ENCODE measurements at regions not wholly inside any gene's neighbourhood (a gene's known extent, or its start where the extent isn't known, plus 50 kb on each side); places are given as distances from the start of the nearest gene placed in this dataset.

DNA sequence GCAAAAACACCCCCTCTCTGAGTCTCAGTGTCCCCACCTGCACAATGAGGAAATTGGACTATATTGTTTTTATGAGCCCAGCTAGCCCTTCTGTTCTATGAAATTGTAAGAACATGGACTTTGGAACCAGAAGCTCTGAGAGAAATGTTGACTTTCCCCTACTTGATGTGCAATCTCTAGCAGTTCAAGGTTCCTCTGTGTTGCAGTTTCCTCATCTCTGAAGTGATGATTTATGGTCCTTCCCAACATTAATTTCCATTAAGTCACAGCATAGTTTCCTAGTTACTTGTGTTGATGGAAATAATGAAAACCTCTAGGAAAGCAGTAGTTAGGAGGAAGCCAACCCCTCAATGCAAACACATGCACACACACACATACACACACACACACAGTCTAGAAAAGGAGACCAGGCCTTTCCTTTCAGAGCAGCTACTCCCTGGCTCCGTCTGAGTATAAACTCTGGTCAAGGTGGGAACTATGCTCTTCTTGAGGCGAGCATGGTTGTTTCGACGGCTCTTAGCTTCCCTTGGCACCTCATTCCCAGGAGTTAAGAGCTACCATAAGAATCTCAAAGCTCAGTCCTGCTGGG lies 518.4 kb downstream of the SOX6 start (continued):
- TF ChIP-seq, protein P1, sequence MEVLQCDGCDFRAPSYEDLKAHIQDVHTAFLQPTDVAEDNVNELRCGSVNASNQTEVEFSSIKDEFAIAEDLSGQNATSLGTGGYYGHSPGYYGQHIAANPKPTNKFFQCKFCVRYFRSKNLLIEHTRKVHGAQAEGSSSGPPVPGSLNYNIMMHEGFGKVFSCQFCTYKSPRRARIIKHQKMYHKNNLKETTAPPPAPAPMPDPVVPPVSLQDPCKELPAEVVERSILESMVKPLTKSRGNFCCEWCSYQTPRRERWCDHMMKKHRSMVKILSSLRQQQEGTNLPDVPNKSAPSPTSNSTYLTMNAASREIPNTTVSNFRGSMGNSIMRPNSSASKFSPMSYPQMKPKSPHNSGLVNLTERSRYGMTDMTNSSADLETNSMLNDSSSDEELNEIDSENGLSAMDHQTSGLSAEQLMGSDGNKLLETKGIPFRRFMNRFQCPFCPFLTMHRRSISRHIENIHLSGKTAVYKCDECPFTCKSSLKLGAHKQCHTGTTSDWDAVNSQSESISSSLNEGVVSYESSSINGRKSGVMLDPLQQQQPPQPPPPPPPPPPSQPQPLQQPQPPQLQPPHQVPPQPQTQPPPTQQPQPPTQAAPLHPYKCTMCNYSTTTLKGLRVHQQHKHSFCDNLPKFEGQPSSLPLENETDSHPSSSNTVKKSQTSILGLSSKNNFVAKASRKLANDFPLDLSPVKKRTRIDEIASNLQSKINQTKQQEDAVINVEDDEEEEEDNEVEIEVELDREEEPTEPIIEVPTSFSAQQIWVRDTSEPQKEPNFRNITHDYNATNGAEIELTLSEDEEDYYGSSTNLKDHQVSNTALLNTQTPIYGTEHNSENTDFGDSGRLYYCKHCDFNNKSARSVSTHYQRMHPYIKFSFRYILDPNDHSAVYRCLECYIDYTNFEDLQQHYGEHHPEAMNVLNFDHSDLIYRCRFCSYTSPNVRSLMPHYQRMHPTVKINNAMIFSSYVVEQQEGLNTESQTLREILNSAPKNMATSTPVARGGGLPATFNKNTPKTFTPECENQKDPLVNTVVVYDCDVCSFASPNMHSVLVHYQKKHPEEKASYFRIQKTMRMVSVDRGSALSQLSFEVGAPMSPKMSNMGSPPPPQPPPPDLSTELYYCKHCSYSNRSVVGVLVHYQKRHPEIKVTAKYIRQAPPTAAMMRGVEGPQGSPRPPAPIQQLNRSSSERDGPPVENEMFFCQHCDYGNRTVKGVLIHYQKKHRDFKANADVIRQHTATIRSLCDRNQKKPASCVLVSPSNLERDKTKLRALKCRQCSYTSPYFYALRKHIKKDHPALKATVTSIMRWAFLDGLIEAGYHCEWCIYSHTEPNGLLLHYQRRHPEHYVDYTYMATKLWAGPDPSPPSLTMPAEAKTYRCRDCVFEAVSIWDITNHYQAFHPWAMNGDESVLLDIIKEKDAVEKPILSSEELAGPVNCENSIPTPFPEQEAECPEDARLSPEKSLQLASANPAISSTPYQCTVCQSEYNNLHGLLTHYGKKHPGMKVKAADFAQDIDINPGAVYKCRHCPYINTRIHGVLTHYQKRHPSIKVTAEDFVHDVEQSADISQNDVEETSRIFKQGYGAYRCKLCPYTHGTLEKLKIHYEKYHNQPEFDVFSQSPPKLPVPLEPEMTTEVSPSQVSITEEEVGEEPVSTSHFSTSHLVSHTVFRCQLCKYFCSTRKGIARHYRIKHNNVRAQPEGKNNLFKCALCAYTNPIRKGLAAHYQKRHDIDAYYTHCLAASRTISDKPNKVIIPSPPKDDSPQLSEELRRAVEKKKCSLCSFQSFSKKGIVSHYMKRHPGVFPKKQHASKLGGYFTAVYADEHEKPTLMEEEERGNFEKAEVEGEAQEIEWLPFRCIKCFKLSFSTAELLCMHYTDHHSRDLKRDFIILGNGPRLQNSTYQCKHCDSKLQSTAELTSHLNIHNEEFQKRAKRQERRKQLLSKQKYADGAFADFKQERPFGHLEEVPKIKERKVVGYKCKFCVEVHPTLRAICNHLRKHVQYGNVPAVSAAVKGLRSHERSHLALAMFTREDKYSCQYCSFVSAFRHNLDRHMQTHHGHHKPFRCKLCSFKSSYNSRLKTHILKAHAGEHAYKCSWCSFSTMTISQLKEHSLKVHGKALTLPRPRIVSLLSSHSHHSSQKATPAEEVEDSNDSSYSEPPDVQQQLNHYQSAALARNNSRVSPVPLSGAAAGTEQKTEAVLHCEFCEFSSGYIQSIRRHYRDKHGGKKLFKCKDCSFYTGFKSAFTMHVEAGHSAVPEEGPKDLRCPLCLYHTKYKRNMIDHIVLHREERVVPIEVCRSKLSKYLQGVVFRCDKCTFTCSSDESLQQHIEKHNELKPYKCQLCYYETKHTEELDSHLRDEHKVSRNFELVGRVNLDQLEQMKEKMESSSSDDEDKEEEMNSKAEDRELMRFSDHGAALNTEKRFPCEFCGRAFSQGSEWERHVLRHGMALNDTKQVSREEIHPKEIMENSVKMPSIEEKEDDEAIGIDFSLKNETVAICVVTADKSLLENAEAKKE (CRISPR knock-in tag; IDR thresholded peaks at IDR 0.05) = no peak
- TF ChIP-seq ZNF114 (CRISPR knock-in tag; IDR thresholded peaks at IDR 0.05) (no peak), JUNB (IDR thresholded peaks at IDR 0.05; ENCODE audit: unreplicated experiment) (no peak), STAT1 (IDR thresholded peaks at IDR 0.05; ENCODE audit: unreplicated experiment) (no peak), ZNF331 (CRISPR knock-in tag; IDR thresholded peaks at IDR 0.05; ENCODE audit: low read depth) (no peak), EZH2phosphoT487 (IDR thresholded peaks at IDR 0.05; ENCODE audit: unreplicated experiment) (no peak), NANOG (IDR thresholded peaks at IDR 0.05; ENCODE audit: borderline replicate concordance) (no peak), CREB1 (CRISPR knock-in tag; IDR thresholded peaks at IDR 0.05; ENCODE audit: low read depth) (no peak), POLR2AphosphoS5 (IDR thresholded peaks at IDR 0.05; ENCODE audit: low read depth) (no peak)
- TF ChIP-seq, protein P2, sequence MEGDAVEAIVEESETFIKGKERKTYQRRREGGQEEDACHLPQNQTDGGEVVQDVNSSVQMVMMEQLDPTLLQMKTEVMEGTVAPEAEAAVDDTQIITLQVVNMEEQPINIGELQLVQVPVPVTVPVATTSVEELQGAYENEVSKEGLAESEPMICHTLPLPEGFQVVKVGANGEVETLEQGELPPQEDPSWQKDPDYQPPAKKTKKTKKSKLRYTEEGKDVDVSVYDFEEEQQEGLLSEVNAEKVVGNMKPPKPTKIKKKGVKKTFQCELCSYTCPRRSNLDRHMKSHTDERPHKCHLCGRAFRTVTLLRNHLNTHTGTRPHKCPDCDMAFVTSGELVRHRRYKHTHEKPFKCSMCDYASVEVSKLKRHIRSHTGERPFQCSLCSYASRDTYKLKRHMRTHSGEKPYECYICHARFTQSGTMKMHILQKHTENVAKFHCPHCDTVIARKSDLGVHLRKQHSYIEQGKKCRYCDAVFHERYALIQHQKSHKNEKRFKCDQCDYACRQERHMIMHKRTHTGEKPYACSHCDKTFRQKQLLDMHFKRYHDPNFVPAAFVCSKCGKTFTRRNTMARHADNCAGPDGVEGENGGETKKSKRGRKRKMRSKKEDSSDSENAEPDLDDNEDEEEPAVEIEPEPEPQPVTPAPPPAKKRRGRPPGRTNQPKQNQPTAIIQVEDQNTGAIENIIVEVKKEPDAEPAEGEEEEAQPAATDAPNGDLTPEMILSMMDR (conservative IDR thresholded peaks at IDR 0.05; ENCODE audit: low read depth in 2 of 2) = no peak
- TF ChIP-seq, protein P3, sequence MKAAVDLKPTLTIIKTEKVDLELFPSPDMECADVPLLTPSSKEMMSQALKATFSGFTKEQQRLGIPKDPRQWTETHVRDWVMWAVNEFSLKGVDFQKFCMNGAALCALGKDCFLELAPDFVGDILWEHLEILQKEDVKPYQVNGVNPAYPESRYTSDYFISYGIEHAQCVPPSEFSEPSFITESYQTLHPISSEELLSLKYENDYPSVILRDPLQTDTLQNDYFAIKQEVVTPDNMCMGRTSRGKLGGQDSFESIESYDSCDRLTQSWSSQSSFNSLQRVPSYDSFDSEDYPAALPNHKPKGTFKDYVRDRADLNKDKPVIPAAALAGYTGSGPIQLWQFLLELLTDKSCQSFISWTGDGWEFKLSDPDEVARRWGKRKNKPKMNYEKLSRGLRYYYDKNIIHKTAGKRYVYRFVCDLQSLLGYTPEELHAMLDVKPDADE (IDR thresholded peaks at IDR 0.05) = no peak
